GM13976 (cell line): ENCODE measurements at regions not wholly inside any gene's neighbourhood (a gene's known extent, or its start where the extent isn't known, plus 50 kb on each side); places are given as distances from the start of the nearest gene placed in this dataset.

Experiments
- DNase-seq: peaks from one replicate; pipeline ENCODE4 v3.0.0; 2012; ENCODE audit warnings: low spot score
- CTCF ChIP-seq: IDR thresholded peaks from 2 replicates; pipeline ENCODE4 v1.5.1; 2012; ENCODE audit warnings: borderline replicate concordance, mild to moderate bottlenecking; ENCODE audit not compliant: insufficient read depth; ENCODE audit errors: extremely low read depth, missing control alignments, control extremely low read depth
- in situ Hi-C: fragments of 300-500 bp; cut with MboI; formaldehyde crosslinking; loops from one replicate; pipeline ENCODE4 v1.12.0; 2022; ENCODE audit warnings: low sequenced_read_pairs, mixed read lengths, inconsistent platforms; ENCODE audit not compliant: unreplicated experiment

GRCh38 chr20:57893366-57893999, 183.7 kb upstream of the PMEPA1 start:
- DNase-seq = no peak
- in situ Hi-C loops = no loop called here

DNA sequence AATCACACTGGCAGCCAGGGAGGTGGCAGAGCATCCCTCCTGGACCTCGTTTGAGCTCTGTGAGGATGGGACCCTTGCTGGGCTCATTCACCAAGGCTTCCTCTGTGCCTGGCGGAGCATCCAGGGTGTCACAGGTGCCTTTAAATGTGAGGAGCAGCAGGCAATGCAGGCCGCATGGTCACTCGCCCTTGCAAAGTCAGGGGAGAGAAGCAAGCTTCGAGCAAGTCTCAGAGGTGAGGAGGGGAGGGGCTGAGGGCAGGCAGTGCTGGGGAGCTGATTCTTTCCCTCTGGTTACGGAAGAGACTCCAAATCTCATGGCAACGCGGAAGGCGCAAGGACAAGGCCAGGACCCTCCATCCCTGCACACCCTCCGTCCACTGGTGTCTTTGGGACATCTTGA, 182.7 kb upstream of the PMEPA1 start:
- in situ Hi-C loops = no loop called here
- DNase-seq = no peak
- TF ChIP-seq CTCF = no peak

More at GRCh38 chr20:57893366-57893999, 183.7 kb upstream of the PMEPA1 start:
- no peak for TF ChIP-seq CTCF

GRCh38 chr20:57891014-57891413, 181.2 kb upstream of the PMEPA1 start:
- DNase-seq = no peak
- no peak for TF ChIP-seq CTCF
- in situ Hi-C loops = no loop called here

DNA sequence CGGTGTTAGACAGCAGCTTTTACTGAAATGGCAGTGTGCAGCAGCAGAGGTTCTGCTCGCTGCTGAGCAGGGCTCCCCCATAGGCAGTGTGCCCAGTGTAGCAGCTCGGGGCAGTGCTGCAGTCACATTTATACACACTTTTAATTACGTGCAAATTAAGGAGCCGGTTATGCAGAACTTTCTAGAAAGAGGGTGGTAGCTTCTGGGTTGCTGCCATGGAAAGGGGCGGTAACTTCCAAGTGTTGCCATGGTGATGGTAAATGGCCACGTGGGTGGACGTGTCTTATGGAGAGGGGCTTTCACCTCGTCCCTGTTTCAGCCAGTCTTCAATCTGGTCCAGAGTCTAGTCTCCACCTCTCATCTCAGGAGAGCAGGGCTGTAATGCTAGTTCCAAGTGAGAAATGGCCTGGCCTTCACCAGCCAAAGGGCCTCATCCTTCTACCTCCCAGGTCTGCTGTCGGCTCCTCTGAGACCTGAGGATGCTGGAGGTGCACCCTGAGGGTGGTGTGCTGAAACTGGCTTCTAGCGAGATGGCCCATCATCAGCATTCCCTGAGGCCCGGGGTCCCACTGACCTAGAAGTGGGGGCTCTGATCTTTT, 180.5 kb upstream of the PMEPA1 start:
- DNase-seq = no peak
- no peak for TF ChIP-seq CTCF
- in situ Hi-C loops = no loop called here

- no peak for DNase-seq
- in situ Hi-C loops = no loop called here
- TF ChIP-seq CTCF = no peak
Observed at GRCh38 chr20:57888591-57888990, 178.8 kb upstream of the PMEPA1 start.

GRCh38 chr20:57884956-57885355, 175.1 kb upstream of the PMEPA1 start:
- no peak for DNase-seq
- TF ChIP-seq CTCF = no peak
- in situ Hi-C loops = no loop called here
